HG03095 (cell line): ENCODE measurements at regions not wholly inside any gene's neighbourhood (a gene's known extent, or its start where the extent isn't known, plus 50 kb on each side); places are given as distances from the start of the nearest gene placed in this dataset.

Source experiments
- ATAC-seq: cut with Tn5 transposase; IDR thresholded peaks from one replicate; pipeline ENCODE4 v1.9.1; 2021; ENCODE audit warnings: moderate library complexity; ENCODE audit not compliant: unreplicated experiment

GRCh38 chr6:146886587-146887446 lies 288.0 kb downstream of the ADGB start:
- no peak for ATAC-seq

GRCh38 chr6:146887447-146888077 lies 288.8 kb downstream of the ADGB start:
- ATAC-seq: no peak

- no peak for ATAC-seq
These were observed 290.5 kb downstream of the ADGB start for GRCh38 chr6:146889303-146889702.

GRCh38 chr6:146890172-146890571 lies 291.4 kb downstream of the ADGB start:
- no peak for ATAC-seq

- no peak for ATAC-seq
These were observed 292.1 kb downstream of the ADGB start for GRCh38 chr6:146890644-146891434.

GRCh38 chr6:146891615-146892265 lies 293.0 kb downstream of the ADGB start:
- ATAC-seq: no peak

- ATAC-seq: no peak
These were observed 293.5 kb downstream of the ADGB start for GRCh38 chr6:146892283-146892612.

GRCh38 chr6:146892613-146893401 lies 294.0 kb downstream of the ADGB start:
- ATAC-seq: no peak

- no peak for ATAC-seq
These were observed 294.9 kb downstream of the ADGB start for GRCh38 chr6:146893690-146894089.

- ATAC-seq: no peak
These were observed 295.9 kb downstream of the ADGB start for GRCh38 chr6:146894624-146895023.

GRCh38 chr6:146895101-146895771 lies 296.5 kb downstream of the ADGB start:
- ATAC-seq: no peak

- ATAC-seq: no peak
These were observed 296.9 kb downstream of the ADGB start for GRCh38 chr6:146895772-146896061.

GRCh38 chr6:146896062-146896813 lies 297.5 kb downstream of the ADGB start:
- no peak for ATAC-seq

GRCh38 chr6:146896960-146897701 lies 298.4 kb downstream of the ADGB start:
- ATAC-seq: no peak

- no peak for ATAC-seq
These were observed 299.5 kb downstream of the ADGB start for GRCh38 chr6:146898069-146898887.

GRCh38 chr6:146898888-146899227 lies 300.1 kb downstream of the ADGB start:
- ATAC-seq: no peak

GRCh38 chr6:146901940-146902816 lies 302.0 kb upstream of the STXBP5 start:
- no peak for ATAC-seq
